B cell (primary cell): ENCODE measurements at regions not wholly inside any gene's neighbourhood (a gene's known extent, or its start where the extent isn't known, plus 50 kb on each side); places are given as distances from the start of the nearest gene placed in this dataset.

Experiments
- ATAC-seq: fragments of 200-7000 bp; cut with Tn5 transposase; one replicate; pipeline ENCODE4 v1.10.0; 2021; ENCODE audit warnings: low read depth, mild to moderate bottlenecking, moderate number of reproducible peaks, moderate library complexity
- CTCF ChIA-PET: fragments of 350-600 bp; sonication (Branson Sonifier 250); formaldehyde crosslinking; loops from one replicate; lab custom pipeline; 2021; ENCODE audit warnings: antibody characterized with exemption, inconsistent platforms; lab: Charles Lee
- POLR2A ChIA-PET: fragments of 350-600 bp; sonication (Branson Sonifier 250); formaldehyde crosslinking; loops from one replicate; lab custom pipeline; 2021; ENCODE audit warnings: antibody characterized with exemption; lab: Charles Lee
- DNase-seq: peaks from one replicate; pipeline ENCODE4 v3.0.0; 2013
- H2AFZ ChIP-seq: 2 replicates; pipeline ENCODE4 v1.6.1; 2012; ENCODE audit warnings: mild to moderate bottlenecking, low read depth, low read length; ENCODE audit not compliant: insufficient read depth, poor library complexity, severe bottlenecking
- H3K27ac ChIP-seq, 2 donors: 1 replicate in 1 of 2; 2 replicates in 1 of 2; pipeline ENCODE4 v1.5.1; 2012 to 2013; ENCODE audit warnings: low read length in 2 of 2, mild to moderate bottlenecking in 2 of 2, moderate library complexity in 1 of 2
- H3K27me3 ChIP-seq, 4 experiments: fragments of 200-600 bp in 1 of 4; sonication (generic) in 1 of 4; replicated peaks in 1 of 4; 1 replicate in 2 of 4; 2 replicates in 2 of 4; pipeline versions ENCODE4 v1.6.1 to v1.7.0; 2013 to 2016; ENCODE audit warnings: low read length in 3 of 4, mild to moderate bottlenecking in 2 of 4, mixed read lengths in 1 of 4, moderate library complexity in 1 of 4; ENCODE audit not compliant: insufficient read depth in 4 of 4, control insufficient read depth in 3 of 4; ENCODE audit errors: control extremely low read depth in 1 of 4
- H3K36me3 ChIP-seq, 2 experiments: replicated peaks in 1 of 2; 1 replicate in 1 of 2; 2 replicates in 1 of 2; pipeline versions ENCODE4 v1.6.1 to v1.7.1; 2013; ENCODE audit warnings: low read length in 1 of 2; ENCODE audit not compliant: insufficient read depth in 2 of 2, control insufficient read depth in 1 of 2; ENCODE audit errors: control extremely low read depth in 1 of 2, extremely low read depth in 1 of 2
- H3K4me1 ChIP-seq, 2 donors: fragments of 200-600 bp in 1 of 2; sonication (generic) in 1 of 2; 1 replicate in 1 of 2; 2 replicates in 1 of 2; pipeline versions ENCODE4 v1.5.1 to v1.6.1; 2013 to 2017; ENCODE audit warnings: low read length in 2 of 2; ENCODE audit not compliant: control insufficient read depth in 2 of 2, insufficient read depth in 2 of 2
- H3K4me2 ChIP-seq: replicated peaks from 2 replicates; pipeline ENCODE3; 2012; ENCODE audit warnings: mild to moderate bottlenecking, low read depth, low read length; ENCODE audit not compliant: poor library complexity, severe bottlenecking
- H3K4me3 ChIP-seq, 5 experiments: fragments of 200-600 bp in 1 of 5; sonication (generic) in 1 of 5; 1 replicate in 3 of 5; 2 replicates in 2 of 5; pipeline versions ENCODE4 v1.5.1 to v1.7.0; 2011 to 2016; ENCODE audit warnings: low read length in 4 of 5, mild to moderate bottlenecking in 4 of 5, low read depth in 2 of 5, control low read depth in 1 of 5, moderate library complexity in 1 of 5; ENCODE audit not compliant: insufficient read depth in 1 of 5; ENCODE audit errors: control extremely low read depth in 1 of 5, extremely low read depth in 1 of 5
- H3K79me2 ChIP-seq: fragments of 200-600 bp; sonication (generic); one replicate; pipeline ENCODE4 v1.6.0; 2016; ENCODE audit warnings: low read length; ENCODE audit not compliant: control insufficient read depth, insufficient read depth
- H3K9ac ChIP-seq: fragments of 200-600 bp; sonication (generic); 2 replicates; pipeline ENCODE4 v1.6.1; 2017; ENCODE audit warnings: mild to moderate bottlenecking, low read length, moderate library complexity
- H3K9me3 ChIP-seq, 3 donors: one replicate each; pipeline versions ENCODE4 v1.6.1 to v1.7.1; 2013; ENCODE audit warnings: low read length in 2 of 3; ENCODE audit not compliant: control insufficient read depth in 2 of 3, insufficient read depth in 1 of 3; ENCODE audit errors: control extremely low read depth in 1 of 3
- H4K20me1 ChIP-seq: 2 replicates; pipeline ENCODE4 v1.6.0; 2012; ENCODE audit warnings: mild to moderate bottlenecking, low read length; ENCODE audit not compliant: insufficient read depth, control insufficient read depth, poor library complexity, severe bottlenecking
- H3K27ac Mint-ChIP-seq: one replicate; pipeline ENCODE4 v1.8.0; 2021; ENCODE audit warnings: mixed read lengths
- H3K27me3 Mint-ChIP-seq: one replicate; pipeline ENCODE4 v1.8.0; 2021; ENCODE audit warnings: mixed read lengths
- H3K4me1 Mint-ChIP-seq: one replicate; pipeline ENCODE4 v1.8.0; 2021; ENCODE audit warnings: mixed read lengths
- H3K4me3 Mint-ChIP-seq: one replicate; pipeline ENCODE4 v1.8.0; 2021; ENCODE audit warnings: mixed read lengths
- H3K9me3 Mint-ChIP-seq: one replicate; pipeline ENCODE4 v1.8.0; 2022; ENCODE audit warnings: mixed read lengths; ENCODE audit not compliant: insufficient read depth
- CTCF ChIP-seq: fragments of 200-600 bp; IDR thresholded peaks from one replicate; pipeline ENCODE4 v1.8.0; 2022; ENCODE audit warnings: antibody characterized with exemption, mild to moderate bottlenecking
- EZH2 ChIP-seq: IDR thresholded peaks from 2 replicates; pipeline ENCODE4 v1.6.1; 2012; ENCODE audit warnings: borderline replicate concordance, low read depth, mild to moderate bottlenecking, moderate library complexity, low read length; ENCODE audit not compliant: insufficient read depth, poor library complexity, severe bottlenecking
- WGBS: methylation state at CpG from one replicate; pipeline ENCODE4 v1.1.5; 2013; ENCODE audit warnings: missing lambda C conversion rate; ENCODE audit not compliant: insufficient coverage; 5-methylcytosine and 5-hydroxymethylcytosine counted together
- intact Hi-C: fragments of 100-400 bp; cut with micrococcal nuclease; formaldehyde crosslinking; loops from one replicate; pipeline ENCODE4 v1.10.0; 2022

GRCh38 chr6:11341303-11341702, 108.8 kb upstream of the NEDD9 start:
- peaks cover 58% of the 10 kb centered on the region for H3K4me1 Mint-ChIP-seq
- H3K9ac ChIP-seq: no peak overlapping the region
- ChIA-PET POLR2A (no interaction called here), CTCF (interaction anchor here (1.0 to 1.2 kb wide), 2 partner anchors 9 to 10 kb away, joined by 3 read pairs; no protein-coding TSS in a partner anchor)
- H3K27ac ChIP-seq: peak overlapping the region in 1 of 2 donors; percentile 43
- H3K9me3 ChIP-seq: peaks cover 0 to 2% (median 0%) of the 10 kb centered on the region in 3 donors
- H2AFZ ChIP-seq: no peak overlapping the region
- H3K36me3 ChIP-seq: peaks cover 25 to 32% of the 10 kb centered on the region in 2 experiments
- peaks cover 27 to 43% of the 10 kb centered on the region in 2 donors for H3K4me1 ChIP-seq
- no peaks in the 10 kb centered on the region for H3K27me3 Mint-ChIP-seq
- no peak overlapping the region for H3K4me3 ChIP-seq
- H4K20me1 ChIP-seq: peaks cover 29% of the 10 kb centered on the region
- 92% methylated on average over 2 of the region's 3 CpGs for WGBS
- no peak for DNase-seq
- no peaks in the 10 kb centered on the region for H3K27me3 ChIP-seq
- H3K79me2 ChIP-seq: peaks cover 95% of the 10 kb centered on the region
- ATAC-seq: no peak
- peak overlapping the region; percentile 43 for H3K27ac Mint-ChIP-seq
- TF ChIP-seq CTCF: no peak
- TF ChIP-seq EZH2: no peak
- no peak overlapping the region for H3K4me2 ChIP-seq
- intact Hi-C loops: no loop called here
- peaks cover 4% of the 10 kb centered on the region for H3K9me3 Mint-ChIP-seq
- H3K4me3 Mint-ChIP-seq: no peak overlapping the region

- H3K27ac Mint-ChIP-seq: no peak overlapping the region
- H3K4me1 Mint-ChIP-seq: peaks cover 48% of the 10 kb centered on the region
- H3K4me2 ChIP-seq: no peak overlapping the region
- H4K20me1 ChIP-seq: peaks cover 38% of the 10 kb centered on the region
- CTCF ChIA-PET: no interaction called here
- no peak overlapping the region for H3K4me3 ChIP-seq
- H3K9me3 ChIP-seq: peaks cover 0 to 2% (median 0%) of the 10 kb centered on the region in 3 donors
- peaks cover 93% of the 10 kb centered on the region for H3K79me2 ChIP-seq
- H3K27ac ChIP-seq: peak overlapping the region in 1 of 2 donors; percentile 43
- peaks cover 12 to 27% of the 10 kb centered on the region in 2 donors for H3K4me1 ChIP-seq
- ATAC-seq (no peak), DNase-seq (no peak)
- intact Hi-C loops: no loop called here
- WGBS: 100% methylated on average over 1 of the region's 1 CpG
- peaks cover 21 to 38% of the 10 kb centered on the region in 2 experiments for H3K36me3 ChIP-seq
- H2AFZ ChIP-seq: no peak overlapping the region
- TF ChIP-seq EZH2 (no peak), CTCF (no peak)
- no peak overlapping the region for H3K9ac ChIP-seq
- POLR2A ChIA-PET: no interaction called here
- H3K4me3 Mint-ChIP-seq: no peak overlapping the region
- peaks cover 4% of the 10 kb centered on the region for H3K9me3 Mint-ChIP-seq
- H3K27me3 ChIP-seq: no peaks in the 10 kb centered on the region
- H3K27me3 Mint-ChIP-seq: no peaks in the 10 kb centered on the region
Measured at GRCh38 chr6:11339380-11339779, 106.9 kb upstream of the NEDD9 start.
